ENCODE measurements at regions not wholly inside any gene's neighbourhood (a gene's known extent, or its start where the extent isn't known, plus 50 kb on each side); places are given as distances from the start of the nearest gene placed in this dataset.

DNA sequence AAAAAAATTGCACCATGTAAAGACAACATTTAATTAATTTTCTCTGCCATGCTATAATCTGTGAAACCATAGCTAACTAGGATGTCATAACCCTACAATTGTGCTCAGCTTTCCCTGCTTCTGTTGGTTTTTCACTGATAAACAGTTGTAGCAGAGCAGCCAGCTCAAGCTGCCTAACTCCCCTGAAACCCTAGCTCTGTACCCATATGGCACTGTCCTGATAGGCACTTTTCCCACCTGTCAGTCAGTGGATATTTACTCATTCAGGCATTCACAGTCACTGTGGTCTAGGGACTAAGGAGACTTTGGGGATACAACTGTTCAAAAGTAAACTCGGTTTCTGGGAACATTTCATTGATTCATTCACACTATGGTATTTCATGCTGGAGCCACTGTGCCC lies 407.0 kb downstream of the DSEL start:
- no CpG with 5 or more reads among the region's 1 CpG for WGBS (ENCODE audit: extremely low coverage, insufficient read length, low lambda C conversion rate)
- H2AFZ ChIP-seq (ENCODE audit: low read length) = no peak overlapping the region
- no peaks in the 10 kb centered on the region; a peak in 1 of 5 replicates for H3K9me3 Mint-ChIP-seq

More for the DNA sequence above, 407.0 kb downstream of the DSEL start:
- TF ChIP-seq, protein P1, sequence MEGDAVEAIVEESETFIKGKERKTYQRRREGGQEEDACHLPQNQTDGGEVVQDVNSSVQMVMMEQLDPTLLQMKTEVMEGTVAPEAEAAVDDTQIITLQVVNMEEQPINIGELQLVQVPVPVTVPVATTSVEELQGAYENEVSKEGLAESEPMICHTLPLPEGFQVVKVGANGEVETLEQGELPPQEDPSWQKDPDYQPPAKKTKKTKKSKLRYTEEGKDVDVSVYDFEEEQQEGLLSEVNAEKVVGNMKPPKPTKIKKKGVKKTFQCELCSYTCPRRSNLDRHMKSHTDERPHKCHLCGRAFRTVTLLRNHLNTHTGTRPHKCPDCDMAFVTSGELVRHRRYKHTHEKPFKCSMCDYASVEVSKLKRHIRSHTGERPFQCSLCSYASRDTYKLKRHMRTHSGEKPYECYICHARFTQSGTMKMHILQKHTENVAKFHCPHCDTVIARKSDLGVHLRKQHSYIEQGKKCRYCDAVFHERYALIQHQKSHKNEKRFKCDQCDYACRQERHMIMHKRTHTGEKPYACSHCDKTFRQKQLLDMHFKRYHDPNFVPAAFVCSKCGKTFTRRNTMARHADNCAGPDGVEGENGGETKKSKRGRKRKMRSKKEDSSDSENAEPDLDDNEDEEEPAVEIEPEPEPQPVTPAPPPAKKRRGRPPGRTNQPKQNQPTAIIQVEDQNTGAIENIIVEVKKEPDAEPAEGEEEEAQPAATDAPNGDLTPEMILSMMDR (conservative IDR thresholded peaks at IDR 0.05) = no peak
- H3K4me1 ChIP-seq (ENCODE audit: insufficient read depth, low read length) = no peaks in the 10 kb centered on the region
- no peak overlapping the region for H3K18ac ChIP-seq (ENCODE audit: insufficient read length, low read depth, low read length)
- no peaks in the 10 kb centered on the region for H3K23me2 ChIP-seq (ENCODE audit: insufficient read length, low read depth, low read length, poor library complexity, severe bottlenecking)
- no peak overlapping the region for H3K56ac ChIP-seq (ENCODE audit: insufficient read length, low read depth, low read length)
- H3K4ac ChIP-seq (ENCODE audit: low read depth, low read length) = no peak overlapping the region
- H4K5ac ChIP-seq (ENCODE audit: insufficient read length, low read depth, low read length) = no peak overlapping the region
- no peak overlapping the region for H2BK12ac ChIP-seq (ENCODE audit: insufficient read length, low read depth, low read length)
- H3K27me3 ChIP-seq (ENCODE audit: insufficient read depth, low read length) = no peaks in the 10 kb centered on the region
- Mint-ChIP-seq H3K27me3 (ENCODE audit: low read depth) (no peaks in the 10 kb centered on the region), H3K36me3 (ENCODE audit: insufficient read depth in 1 of 3, low read depth in 3 of 3) (no peaks in the 10 kb centered on the region), H3K4me1 (no peaks in the 10 kb centered on the region), H3K4me3 (no peak overlapping the region), H3K27ac (no peak overlapping the region)
- no peak overlapping the region for H4K91ac ChIP-seq (ENCODE audit: insufficient read length, low read depth, low read length)
- H3T11ph ChIP-seq (ENCODE audit: low read length) = no peak overlapping the region
- no peaks in the 10 kb centered on the region for H3K79me2 ChIP-seq (ENCODE audit: insufficient read depth, low read length)
- H3K79me1 ChIP-seq (ENCODE audit: insufficient read depth, low read depth, low read length, poor library complexity, severe bottlenecking) = no peaks in the 10 kb centered on the region
- no peaks in the 10 kb centered on the region for H3K9me3 ChIP-seq (ENCODE audit: control insufficient read depth, low read depth, low read length)
- no peaks in the 10 kb centered on the region for H4K20me1 ChIP-seq (ENCODE audit: control insufficient read depth, insufficient read depth, insufficient read length)
- no peak overlapping the region for H2BK120ac ChIP-seq (ENCODE audit: low read depth, low read length, poor library complexity, severe bottlenecking)
- no peak overlapping the region for H3K4me2 ChIP-seq (ENCODE audit: insufficient read depth, insufficient read length, low read length)
- no peak for DNase-seq
- H3K23ac ChIP-seq (ENCODE audit: insufficient read length, low read depth, low read length) = no peak overlapping the region
- no peak overlapping the region for H2AK5ac ChIP-seq (ENCODE audit: insufficient read length, low read length)
- H3K14ac ChIP-seq (ENCODE audit: insufficient read depth, low read length) = no peak overlapping the region
- H2BK20ac ChIP-seq (ENCODE audit: low read depth, low read length, poor library complexity, severe bottlenecking) = no peak overlapping the region
- H2BK15ac ChIP-seq (ENCODE audit: low read depth, low read length) = no peak overlapping the region
- H2BK5ac ChIP-seq (ENCODE audit: insufficient read length, low read length) = no peak overlapping the region
- no peak overlapping the region for H3K9ac ChIP-seq (ENCODE audit: extremely low read depth, insufficient read length, low read length)
- H3K27ac ChIP-seq (ENCODE audit: insufficient read length, low read depth, low read length) = no peak overlapping the region
- H4K8ac ChIP-seq (replicated peaks; ENCODE audit: insufficient read length, low read depth, low read length) = no peak overlapping the region
